ENCODE measurements at regions not wholly inside any gene's neighbourhood (a gene's known extent, or its start where the extent isn't known, plus 50 kb on each side); places are given as distances from the start of the nearest gene placed in this dataset.

DNA sequence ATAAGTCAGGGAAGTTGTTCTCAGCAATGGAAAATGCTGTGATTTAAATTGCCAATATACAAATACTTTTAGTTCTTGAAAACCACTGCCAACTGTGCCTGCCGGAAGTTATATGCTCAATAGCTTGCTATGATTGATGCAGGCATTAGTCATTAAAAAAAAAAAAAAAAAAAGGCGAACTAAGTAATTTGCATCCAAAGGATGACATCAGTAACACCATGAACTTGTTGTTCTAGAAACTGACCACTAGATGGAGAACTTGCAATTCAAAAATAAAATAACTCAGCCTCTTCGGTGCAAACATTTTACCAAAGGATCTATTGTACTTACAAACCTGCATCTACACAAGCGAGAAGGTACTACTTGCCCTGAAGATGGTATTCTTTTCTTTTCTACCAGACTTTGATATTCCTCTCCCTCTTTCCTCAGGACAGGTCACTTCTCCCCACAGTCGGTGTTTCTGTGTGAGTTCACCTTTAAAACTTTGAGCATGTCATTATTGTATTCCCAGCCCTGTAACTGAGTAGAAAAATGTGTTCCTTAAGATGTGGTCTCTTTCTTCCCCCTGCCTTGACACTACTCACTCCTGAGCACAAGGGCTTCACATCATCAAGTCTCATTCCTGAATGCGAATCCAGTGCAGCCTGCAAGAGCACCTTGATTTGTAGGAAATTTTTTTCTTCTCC, 115.0 kb upstream of the VEPH1 start:
- TF ChIP-seq, protein P1, sequence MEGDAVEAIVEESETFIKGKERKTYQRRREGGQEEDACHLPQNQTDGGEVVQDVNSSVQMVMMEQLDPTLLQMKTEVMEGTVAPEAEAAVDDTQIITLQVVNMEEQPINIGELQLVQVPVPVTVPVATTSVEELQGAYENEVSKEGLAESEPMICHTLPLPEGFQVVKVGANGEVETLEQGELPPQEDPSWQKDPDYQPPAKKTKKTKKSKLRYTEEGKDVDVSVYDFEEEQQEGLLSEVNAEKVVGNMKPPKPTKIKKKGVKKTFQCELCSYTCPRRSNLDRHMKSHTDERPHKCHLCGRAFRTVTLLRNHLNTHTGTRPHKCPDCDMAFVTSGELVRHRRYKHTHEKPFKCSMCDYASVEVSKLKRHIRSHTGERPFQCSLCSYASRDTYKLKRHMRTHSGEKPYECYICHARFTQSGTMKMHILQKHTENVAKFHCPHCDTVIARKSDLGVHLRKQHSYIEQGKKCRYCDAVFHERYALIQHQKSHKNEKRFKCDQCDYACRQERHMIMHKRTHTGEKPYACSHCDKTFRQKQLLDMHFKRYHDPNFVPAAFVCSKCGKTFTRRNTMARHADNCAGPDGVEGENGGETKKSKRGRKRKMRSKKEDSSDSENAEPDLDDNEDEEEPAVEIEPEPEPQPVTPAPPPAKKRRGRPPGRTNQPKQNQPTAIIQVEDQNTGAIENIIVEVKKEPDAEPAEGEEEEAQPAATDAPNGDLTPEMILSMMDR (IDR thresholded peaks at IDR 0.05), result peak; percentile 13
- ATAC-seq (peak; percentile 60), DNase-seq (no peak)
- Histone ChIP-seq H3K36me3 (ENCODE audit: low read depth) (no peaks in the 10 kb centered on the region), H3K9me3 (no peaks in the 10 kb centered on the region), H3K4me3 (no peak overlapping the region), H3K4me1 (ENCODE audit: low read depth) (no peaks in the 10 kb centered on the region)
- intact Hi-C loops (cut with DNase I, micrococcal nuclease), result no loop called here

DNA sequence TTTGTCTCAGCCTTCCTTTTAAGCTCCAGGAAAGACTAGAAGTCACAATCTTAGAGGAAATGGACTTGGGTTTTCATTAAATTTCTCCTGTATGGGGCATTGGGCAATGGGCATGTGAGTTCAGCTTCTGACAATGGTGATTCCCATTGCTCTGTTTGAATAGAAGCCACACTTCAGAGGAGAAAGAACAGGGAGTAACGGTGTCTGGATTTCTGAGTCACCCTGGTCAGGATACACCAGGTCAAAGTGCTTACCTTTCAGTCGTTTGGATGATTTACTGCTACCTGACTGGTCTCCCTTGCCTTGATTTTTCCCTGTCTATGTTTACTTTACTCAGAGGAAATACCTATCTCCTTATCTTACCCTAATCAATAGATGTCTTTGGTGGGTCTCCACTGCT, 111.7 kb upstream of the VEPH1 start:
- Histone ChIP-seq H3K9me3 (no peaks in the 10 kb centered on the region), H3K4me3 (no peak overlapping the region), H3K4me1 (ENCODE audit: low read depth) (no peaks in the 10 kb centered on the region), H3K36me3 (ENCODE audit: low read depth) (no peaks in the 10 kb centered on the region)
- DNase-seq (no peak), ATAC-seq (peak; percentile 22)
- intact Hi-C loops (cut with DNase I, micrococcal nuclease), result no loop called here
- TF ChIP-seq, protein P1 (IDR thresholded peaks at IDR 0.05), result no peak

DNA sequence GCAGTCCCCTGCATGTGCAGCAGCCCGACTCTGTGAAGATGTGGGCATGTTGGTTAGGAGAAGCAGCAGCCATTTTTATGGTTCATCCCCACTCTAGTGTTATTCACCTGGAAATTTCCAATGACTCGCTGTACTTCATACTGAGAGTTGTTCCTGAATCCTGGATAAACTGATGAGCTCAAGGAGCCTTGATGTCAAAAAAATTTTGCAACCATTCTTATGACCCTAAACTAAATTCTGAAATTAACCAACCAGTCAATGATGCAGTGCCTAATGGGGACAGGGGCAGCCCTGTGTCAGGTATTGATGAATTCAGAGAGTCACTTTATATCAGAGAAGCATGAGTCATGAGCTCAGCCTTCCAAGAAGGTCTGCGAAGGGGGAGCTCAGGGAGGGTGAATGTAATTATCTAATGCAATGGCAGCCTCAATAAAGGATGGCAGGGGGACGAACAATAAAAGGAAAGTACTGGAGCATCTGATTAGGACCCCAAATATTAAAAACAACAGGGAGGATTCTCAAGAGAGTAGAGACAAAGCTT, 108.4 kb upstream of the VEPH1 start:
- intact Hi-C loops (cut with DNase I, micrococcal nuclease), result no loop called here
- ATAC-seq (no peak), DNase-seq (no peak)
- TF ChIP-seq, protein P1 (IDR thresholded peaks at IDR 0.05), result no peak
- Histone ChIP-seq H3K4me1 (ENCODE audit: low read depth) (no peaks in the 10 kb centered on the region), H3K9me3 (no peaks in the 10 kb centered on the region), H3K4me3 (no peak overlapping the region), H3K36me3 (ENCODE audit: low read depth) (no peaks in the 10 kb centered on the region)

DNA sequence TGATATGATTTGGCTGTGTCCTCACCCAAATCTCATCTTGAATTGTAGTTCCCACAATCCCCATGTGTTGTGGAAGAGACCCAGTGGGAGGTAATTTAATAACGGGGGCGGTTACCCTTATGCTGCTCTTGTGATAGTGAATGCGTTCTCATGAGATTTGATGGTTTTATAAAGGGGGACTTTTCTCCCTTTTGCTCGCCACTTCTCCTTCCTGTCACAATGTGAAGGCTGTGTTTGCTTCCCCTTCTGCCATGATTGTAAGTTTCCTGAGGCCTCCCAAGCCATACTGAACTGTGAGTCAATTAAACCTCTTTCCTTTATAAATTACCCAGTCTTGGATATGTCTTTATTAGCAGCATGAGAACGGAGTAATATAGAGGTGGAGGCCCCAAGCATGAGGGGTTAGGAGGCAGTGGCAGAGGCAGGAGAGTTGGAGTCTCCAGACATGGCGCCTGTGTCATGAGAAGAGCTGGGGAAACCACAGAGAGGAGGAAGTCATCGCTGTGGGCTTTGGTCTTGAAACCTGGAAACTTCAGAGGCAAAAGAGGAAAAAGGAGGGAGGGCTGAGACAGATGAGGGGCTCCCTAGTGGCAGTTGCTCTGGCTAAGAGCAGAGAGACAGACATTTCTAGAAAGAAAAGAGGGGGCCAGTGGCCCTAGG, 107.8 kb upstream of the VEPH1 start:
- H3K4me3 ChIP-seq, result no peak overlapping the region
- intact Hi-C loops (cut with DNase I, micrococcal nuclease), result no loop called here
- no peaks in the 10 kb centered on the region for H3K9me3 ChIP-seq
- no peaks in the 10 kb centered on the region for H3K36me3 ChIP-seq (ENCODE audit: low read depth)
- no peaks in the 10 kb centered on the region for H3K4me1 ChIP-seq (ENCODE audit: low read depth)
- DNase-seq (no peak), ATAC-seq (no peak)
- TF ChIP-seq, protein P1 (IDR thresholded peaks at IDR 0.05), result no peak

DNA sequence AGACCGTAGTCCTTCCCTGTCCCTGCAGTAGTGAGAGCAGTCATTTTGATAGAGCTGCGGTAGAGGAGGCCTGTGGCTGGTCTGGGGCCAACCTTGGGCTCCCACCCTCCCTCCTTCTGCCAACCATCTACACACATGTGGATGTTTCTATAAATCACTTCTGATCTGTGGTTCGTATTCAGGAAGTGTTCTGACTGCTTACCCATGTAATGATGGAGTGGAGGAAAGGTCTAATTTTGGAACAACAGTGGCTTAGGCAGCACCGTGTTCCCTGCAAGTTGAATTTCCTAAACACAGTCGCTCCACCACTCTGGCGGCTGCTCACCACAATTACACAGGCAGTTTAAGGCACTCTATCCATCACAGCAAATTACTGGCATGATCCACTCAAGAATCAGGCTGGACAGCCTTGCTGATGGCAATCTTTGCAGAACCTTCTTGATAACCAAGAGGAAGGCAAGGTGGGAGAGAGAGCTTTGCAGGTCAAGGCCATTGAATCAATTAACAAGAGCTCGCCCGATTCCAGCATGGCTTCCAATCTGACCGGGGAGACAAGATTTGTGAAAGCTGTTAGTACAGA, 104.7 kb upstream of the VEPH1 start:
- Histone ChIP-seq H3K9me3 (no peaks in the 10 kb centered on the region), H3K4me3 (no peak overlapping the region), H3K36me3 (ENCODE audit: low read depth) (no peaks in the 10 kb centered on the region), H3K4me1 (ENCODE audit: low read depth) (no peaks in the 10 kb centered on the region)
- no peak for DNase-seq
- no peak for ATAC-seq
- TF ChIP-seq, protein P1 (IDR thresholded peaks at IDR 0.05), result no peak
- intact Hi-C loops (cut with DNase I, micrococcal nuclease), result no loop called here

Measured in mucosa of descending colon (tissue), 3 donors.